RWPE1 (cell line): ENCODE measurements at regions not wholly inside any gene's neighbourhood (a gene's known extent, or its start where the extent isn't known, plus 50 kb on each side); places are given as distances from the start of the nearest gene placed in this dataset.

ENCODE experiments used
- CTCF ChIA-PET: fragments of 350-600 bp; sonication (Branson Sonifier 250); formaldehyde crosslinking; extraction: SDS; loops from one replicate; lab custom pipeline; 2021; lab: Yijun Ruan, JAX
- POLR2A ChIA-PET: fragments of 400-600 bp; formaldehyde crosslinking; extraction: SDS; loops from one replicate; lab custom pipeline; 2020; ENCODE audit warnings: antibody characterized with exemption; ENCODE audit not compliant: low non-redundant PET; lab: Yijun Ruan, JAX
- DNase-seq: peaks from one replicate; pipeline ENCODE4 v3.0.0; 2012; ENCODE audit warnings: low spot score
- H3K27ac ChIP-seq: fragments of 450-650 bp; 2 replicates; pipeline ENCODE4 v1.5.1; 2017
- TF ChIP-seq, protein P1 (sequence below): fragments of 450-650 bp; conservative IDR thresholded peaks from 2 replicates; pipeline ENCODE4 v1.5.1; 2017; ENCODE audit warnings: low read depth, mild to moderate bottlenecking

DNA sequence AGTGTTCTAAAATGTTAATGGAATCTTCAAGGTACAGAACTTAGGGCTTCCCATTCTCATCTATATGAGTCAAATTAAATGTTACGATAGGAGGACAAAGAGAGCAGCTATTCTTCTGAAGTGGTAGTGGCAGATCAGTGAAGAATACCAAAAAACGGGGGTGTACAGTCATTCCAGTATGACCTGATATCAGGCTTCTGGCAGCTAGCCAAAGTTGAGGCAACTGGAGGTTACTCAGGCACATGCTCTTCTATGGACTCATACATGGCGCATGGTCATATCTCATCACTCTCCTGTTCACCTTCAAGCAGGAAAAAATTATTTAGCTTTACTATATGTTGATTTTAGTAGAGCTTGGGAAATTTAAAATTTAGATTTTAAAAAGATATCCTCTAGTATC lies 1608.8 kb downstream of the GRIK2 start:
- CTCF ChIA-PET = no interaction called here
- POLR2A ChIA-PET = no interaction called here
- peak; percentile 1 for DNase-seq
- TF ChIP-seq, protein P1, sequence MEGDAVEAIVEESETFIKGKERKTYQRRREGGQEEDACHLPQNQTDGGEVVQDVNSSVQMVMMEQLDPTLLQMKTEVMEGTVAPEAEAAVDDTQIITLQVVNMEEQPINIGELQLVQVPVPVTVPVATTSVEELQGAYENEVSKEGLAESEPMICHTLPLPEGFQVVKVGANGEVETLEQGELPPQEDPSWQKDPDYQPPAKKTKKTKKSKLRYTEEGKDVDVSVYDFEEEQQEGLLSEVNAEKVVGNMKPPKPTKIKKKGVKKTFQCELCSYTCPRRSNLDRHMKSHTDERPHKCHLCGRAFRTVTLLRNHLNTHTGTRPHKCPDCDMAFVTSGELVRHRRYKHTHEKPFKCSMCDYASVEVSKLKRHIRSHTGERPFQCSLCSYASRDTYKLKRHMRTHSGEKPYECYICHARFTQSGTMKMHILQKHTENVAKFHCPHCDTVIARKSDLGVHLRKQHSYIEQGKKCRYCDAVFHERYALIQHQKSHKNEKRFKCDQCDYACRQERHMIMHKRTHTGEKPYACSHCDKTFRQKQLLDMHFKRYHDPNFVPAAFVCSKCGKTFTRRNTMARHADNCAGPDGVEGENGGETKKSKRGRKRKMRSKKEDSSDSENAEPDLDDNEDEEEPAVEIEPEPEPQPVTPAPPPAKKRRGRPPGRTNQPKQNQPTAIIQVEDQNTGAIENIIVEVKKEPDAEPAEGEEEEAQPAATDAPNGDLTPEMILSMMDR = no peak
- no peak overlapping the region for H3K27ac ChIP-seq

DNA sequence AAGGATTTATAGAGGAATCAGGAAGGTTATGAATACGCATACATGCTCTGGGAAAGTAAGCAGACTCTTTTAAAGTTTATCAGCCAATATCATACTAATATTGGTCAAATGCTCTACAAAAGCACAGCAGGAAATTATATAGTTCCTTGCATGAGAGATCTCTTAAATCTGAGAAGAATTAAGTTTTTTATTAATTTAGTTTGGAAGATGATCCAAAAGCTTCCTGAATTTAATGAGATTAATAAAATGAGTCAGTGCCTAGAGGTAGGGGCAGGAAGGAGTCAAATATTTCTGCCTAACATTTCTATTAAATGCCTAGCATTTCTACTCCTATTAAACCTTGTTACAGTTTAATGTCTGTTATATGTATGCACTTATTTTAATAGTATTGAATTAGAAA lies 1608.2 kb downstream of the GRIK2 start:
- ChIA-PET POLR2A (no interaction called here), CTCF (no interaction called here)
- DNase-seq = no peak
- TF ChIP-seq, protein P1 = no peak
- H3K27ac ChIP-seq = no peak overlapping the region

DNA sequence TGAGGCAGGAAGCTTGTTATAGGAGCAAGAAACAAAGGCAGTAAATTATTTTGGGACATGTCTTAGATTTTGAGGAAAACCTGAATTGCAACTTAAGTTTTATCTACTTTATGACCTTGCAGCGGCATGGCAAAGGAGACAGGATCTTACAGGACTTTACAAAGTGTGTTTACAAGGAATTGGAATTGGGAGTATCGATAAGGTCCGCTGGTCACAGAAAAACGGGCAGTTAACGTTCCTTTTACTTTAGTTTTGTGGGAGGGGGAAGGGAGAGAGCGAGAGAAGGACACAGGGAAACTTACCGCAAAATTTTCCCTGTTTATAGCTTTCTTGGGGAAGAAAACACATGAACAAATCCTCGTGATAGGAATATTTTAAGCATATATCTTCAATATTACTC lies 1607.2 kb downstream of the GRIK2 start:
- CTCF ChIA-PET = interaction anchor here (0.7 kb wide), 1 partner anchor 12 kb away, joined by 4 read pairs; no protein-coding TSS in a partner anchor

DNA sequence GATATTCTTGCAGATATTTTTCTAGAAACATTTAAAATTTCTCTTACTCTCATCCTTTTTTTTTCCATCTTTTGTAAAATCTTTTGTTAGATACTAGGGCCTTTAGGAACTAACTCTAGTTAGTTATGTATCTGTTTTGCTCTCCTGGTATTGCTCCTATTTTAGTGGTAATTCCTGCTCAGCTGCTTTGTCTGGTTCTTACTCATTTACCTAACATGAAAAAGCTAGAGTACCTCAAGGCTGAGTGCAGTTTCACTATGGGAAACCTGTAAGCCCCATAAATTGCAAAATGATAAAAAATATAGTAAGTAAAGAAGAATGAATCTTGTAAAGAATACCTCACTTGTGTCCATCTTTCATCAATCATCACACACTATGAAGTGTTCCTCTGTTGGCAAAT lies 1602.0 kb downstream of the GRIK2 start:
- ChIA-PET POLR2A (no interaction called here), CTCF (no interaction called here)
- DNase-seq = no peak
- TF ChIP-seq, protein P1 = no peak
- H3K27ac ChIP-seq = no peak overlapping the region

More for the DNA sequence above, 1607.2 kb downstream of the GRIK2 start:
- TF ChIP-seq, protein P1 = no peak
- no peak overlapping the region for H3K27ac ChIP-seq
- no peak for DNase-seq
- POLR2A ChIA-PET = no interaction called here

DNA sequence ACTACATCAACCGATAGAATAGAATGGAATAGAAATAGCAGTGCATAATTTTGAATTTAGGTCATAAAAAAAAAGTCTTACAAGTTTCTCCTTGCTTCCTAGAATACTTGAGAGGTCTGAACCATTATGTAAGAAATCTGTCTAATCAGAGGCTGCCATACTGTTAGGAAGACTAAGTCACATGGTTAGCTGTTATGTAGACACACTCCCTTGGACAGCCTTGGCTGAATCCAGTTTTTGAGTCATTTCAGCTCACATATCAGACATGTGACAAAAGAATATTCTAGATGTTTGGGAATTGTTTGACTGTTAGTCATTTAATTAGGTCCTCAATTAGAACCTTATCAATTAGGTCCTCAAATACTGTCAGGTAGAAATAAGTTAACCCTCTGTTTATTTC lies 1601.4 kb downstream of the GRIK2 start:
- no peak for DNase-seq
- ChIA-PET CTCF (no interaction called here), POLR2A (no interaction called here)
- no peak overlapping the region for H3K27ac ChIP-seq
- TF ChIP-seq, protein P1 = no peak

DNA sequence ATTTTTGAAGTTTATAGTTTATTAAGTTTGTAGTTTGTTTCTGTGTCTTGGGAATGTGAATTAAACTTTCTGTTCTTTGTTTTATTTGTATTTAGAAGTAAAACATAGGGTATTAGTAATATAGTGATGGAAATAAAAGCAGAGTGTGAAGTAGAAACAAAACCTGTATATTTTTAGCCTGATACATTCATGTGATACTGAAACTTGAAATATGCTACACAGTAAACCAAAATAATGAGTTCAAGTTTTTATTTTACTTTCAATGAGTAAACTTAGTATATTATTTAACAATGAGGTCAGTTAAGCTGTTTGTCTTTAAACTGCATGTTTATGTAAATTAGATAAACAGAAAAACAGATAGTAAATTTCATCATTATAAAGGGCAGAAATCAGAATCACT lies 1592.6 kb downstream of the GRIK2 start:
- TF ChIP-seq, protein P1 = no peak
- no peak overlapping the region for H3K27ac ChIP-seq
- CTCF ChIA-PET = no interaction called here
- DNase-seq = no peak
- POLR2A ChIA-PET = no interaction called here

DNA sequence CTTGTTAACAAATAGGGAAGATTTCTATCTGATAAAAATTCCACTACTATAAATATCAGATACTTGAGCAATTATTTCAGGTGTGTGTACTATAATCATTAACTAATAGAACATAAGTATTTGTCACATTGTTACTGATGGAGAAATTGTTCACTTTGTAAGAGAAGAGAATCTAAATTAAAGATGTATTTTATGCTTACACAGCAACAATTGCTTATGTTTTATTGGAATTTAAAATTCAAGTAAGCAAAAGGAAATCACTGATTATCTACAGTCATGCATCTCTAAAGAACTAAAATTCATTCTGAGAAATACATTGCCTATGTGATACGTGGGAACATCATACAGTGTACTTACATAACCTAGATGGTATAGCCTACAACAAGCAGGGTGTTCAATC lies 1590.8 kb downstream of the GRIK2 start:
- CTCF ChIA-PET = no interaction called here
- TF ChIP-seq, protein P1 = no peak
- POLR2A ChIA-PET = no interaction called here

More for the DNA sequence above, 1590.8 kb downstream of the GRIK2 start:
- H3K27ac ChIP-seq = no peak overlapping the region
- no peak for DNase-seq
